ENCODE measurements at regions not wholly inside any gene's neighbourhood (a gene's known extent, or its start where the extent isn't known, plus 50 kb on each side); places are given as distances from the start of the nearest gene placed in this dataset.
A peak's percentile ranks its signal among the peaks of the same experiment; 100 is the strongest.
"Not testable (repeated sequence)": the region's sequence is repeated elsewhere in the genome, so short reads cannot be mapped to it uniquely, and the experiment has no call there.

DNA sequence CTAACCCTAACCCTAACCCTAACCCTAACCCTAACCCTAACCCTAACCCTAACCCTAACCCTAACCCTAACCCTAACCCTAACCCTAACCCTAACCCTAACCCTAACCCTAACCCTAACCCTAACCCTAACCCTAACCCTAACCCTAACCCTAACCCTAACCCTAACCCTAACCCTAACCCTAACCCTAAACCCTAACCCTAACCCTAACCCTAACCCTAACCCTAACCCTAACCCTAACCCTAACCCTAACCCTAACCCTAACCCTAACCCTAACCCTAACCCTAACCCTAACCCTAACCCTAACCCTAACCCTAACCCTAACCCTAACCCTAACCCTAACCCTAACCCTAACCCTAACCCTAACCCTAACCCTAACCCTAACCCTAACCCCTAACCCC is 80.6 kb upstream of the PLEKHG4B start:
- not testable (repeated sequence) for H3K4me1 ChIP-seq (ENCODE audit: control insufficient read depth in 5 of 5, insufficient read depth in 5 of 5, low read length in 5 of 5); H3K9me3 ChIP-seq (ENCODE audit: control insufficient read depth in 4 of 4, insufficient read depth in 3 of 4, low read length in 3 of 4); H3K27ac ChIP-seq (ENCODE audit: low read depth in 1 of 2, low read length in 1 of 2); H3K4me3 ChIP-seq; H3K27me3 ChIP-seq (ENCODE audit: control insufficient read depth in 3 of 3, insufficient read depth in 3 of 3, low read length in 2 of 3); H3K36me3 ChIP-seq (ENCODE audit: control insufficient read depth in 4 of 4, insufficient read depth in 4 of 4, low read length in 4 of 4); ATAC-seq (ENCODE audit: insufficient read depth, low FRiP score); DNase-seq; H3K9ac ChIP-seq (ENCODE audit: insufficient read depth in 1 of 2, low read length in 2 of 2)

- DNase-seq (peak in 2 of 3 donors; percentile 36 to 48), ATAC-seq (ENCODE audit: insufficient read depth, low FRiP score) (no peak)
- Histone ChIP-seq H3K36me3 (ENCODE audit: control insufficient read depth in 4 of 4, insufficient read depth in 4 of 4, low read length in 4 of 4) (no peaks in the 10 kb centered on the region), H3K27ac (ENCODE audit: low read depth in 1 of 2, low read length in 1 of 2) (no peak overlapping the region), H3K9ac (ENCODE audit: insufficient read depth in 1 of 2, low read length in 2 of 2) (no peak overlapping the region), H3K4me1 (ENCODE audit: control insufficient read depth in 5 of 5, insufficient read depth in 5 of 5, low read length in 5 of 5) (no peaks in the 10 kb centered on the region), H3K4me3 (no peak overlapping the region), H3K9me3 (ENCODE audit: control insufficient read depth in 4 of 4, insufficient read depth in 3 of 4, low read length in 3 of 4) (no peaks in the 10 kb centered on the region), H3K27me3 (ENCODE audit: control insufficient read depth in 3 of 3, insufficient read depth in 3 of 3, low read length in 2 of 3) (no peaks in the 10 kb centered on the region)
- WGBS, 2 donors = 80 to 92% methylated on average over 9 to 12 of the region's 12 CpGs
- TF ChIP-seq CTCF (IDR thresholded peaks at IDR 0.05; ENCODE audit: control extremely low read depth, extremely low read depth) = no peak
These were observed 80.1 kb upstream of the PLEKHG4B start for GRCh38 chr5:11898-12297.

- ATAC-seq (ENCODE audit: insufficient read depth, low FRiP score) = no peak
- WGBS, 2 donors = 71 to 75% methylated on average over 6 to 7 of the region's 7 CpGs
- H3K9ac ChIP-seq (ENCODE audit: insufficient read depth in 1 of 2, low read length in 2 of 2) = no peak overlapping the region
- no peak overlapping the region for H3K4me3 ChIP-seq
- H3K9me3 ChIP-seq (ENCODE audit: control insufficient read depth in 4 of 4, insufficient read depth in 3 of 4, low read length in 3 of 4) = no peaks in the 10 kb centered on the region
- H3K4me1 ChIP-seq (ENCODE audit: control insufficient read depth in 5 of 5, insufficient read depth in 5 of 5, low read length in 5 of 5) = no peaks in the 10 kb centered on the region
- no peak for DNase-seq
- no peak for TF ChIP-seq CTCF (IDR thresholded peaks at IDR 0.05; ENCODE audit: control extremely low read depth, extremely low read depth)
- H3K36me3 ChIP-seq (ENCODE audit: control insufficient read depth in 4 of 4, insufficient read depth in 4 of 4, low read length in 4 of 4) = no peaks in the 10 kb centered on the region
- no peak overlapping the region for H3K27ac ChIP-seq (ENCODE audit: low read depth in 1 of 2, low read length in 1 of 2)
- H3K27me3 ChIP-seq (ENCODE audit: control insufficient read depth in 3 of 3, insufficient read depth in 3 of 3, low read length in 2 of 3) = no peaks in the 10 kb centered on the region
These were observed 78.7 kb upstream of the PLEKHG4B start for GRCh38 chr5:13234-13633.

- WGBS, 2 donors = 69 to 74% methylated on average over 2 of the region's 2 CpGs
- not testable (repeated sequence) for DNase-seq; H3K4me3 ChIP-seq; H3K9me3 ChIP-seq (ENCODE audit: control insufficient read depth in 4 of 4, insufficient read depth in 3 of 4, low read length in 3 of 4); ATAC-seq (ENCODE audit: insufficient read depth, low FRiP score); H3K27ac ChIP-seq (ENCODE audit: low read depth in 1 of 2, low read length in 1 of 2); H3K27me3 ChIP-seq (ENCODE audit: control insufficient read depth in 3 of 3, insufficient read depth in 3 of 3, low read length in 2 of 3); H3K9ac ChIP-seq (ENCODE audit: insufficient read depth in 1 of 2, low read length in 2 of 2); H3K36me3 ChIP-seq (ENCODE audit: control insufficient read depth in 4 of 4, insufficient read depth in 4 of 4, low read length in 4 of 4); H3K4me1 ChIP-seq (ENCODE audit: control insufficient read depth in 5 of 5, insufficient read depth in 5 of 5, low read length in 5 of 5)
These were observed 77.3 kb upstream of the PLEKHG4B start for GRCh38 chr5:14676-15075.

DNA sequence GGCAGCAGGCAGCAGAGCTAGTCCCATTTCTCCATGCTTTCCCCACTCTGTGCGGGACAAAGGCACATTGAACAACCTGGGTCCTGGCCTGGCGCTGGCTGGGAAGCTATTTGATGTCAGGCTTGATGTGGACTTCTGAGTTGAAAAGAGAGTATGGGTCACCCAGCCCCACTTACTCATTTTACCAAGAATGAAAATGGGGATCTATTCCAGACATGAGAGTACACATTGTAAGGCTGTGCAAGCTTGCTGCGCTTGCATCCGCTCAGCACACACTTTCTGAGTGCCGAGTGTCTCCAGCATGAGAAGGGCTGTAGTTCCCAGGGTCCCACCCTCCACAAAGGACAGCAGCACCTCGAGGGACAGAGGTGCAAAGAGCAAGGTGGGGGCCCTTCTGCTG is 71.7 kb upstream of the PLEKHG4B start:
- H3K36me3 ChIP-seq (ENCODE audit: control insufficient read depth in 4 of 4, insufficient read depth in 4 of 4, low read length in 4 of 4); ATAC-seq (ENCODE audit: insufficient read depth, low FRiP score): not testable (repeated sequence)
- 76 to 81% methylated on average over 6 of the region's 6 CpGs for WGBS, 2 donors

More for the DNA sequence above, 71.7 kb upstream of the PLEKHG4B start:
- not testable (repeated sequence) for H3K4me3 ChIP-seq; H3K27ac ChIP-seq (ENCODE audit: low read depth in 1 of 2, low read length in 1 of 2); DNase-seq; H3K27me3 ChIP-seq (ENCODE audit: control insufficient read depth in 3 of 3, insufficient read depth in 3 of 3, low read length in 2 of 3); H3K9me3 ChIP-seq (ENCODE audit: control insufficient read depth in 4 of 4, insufficient read depth in 3 of 4, low read length in 3 of 4); H3K9ac ChIP-seq (ENCODE audit: insufficient read depth in 1 of 2, low read length in 2 of 2); H3K4me1 ChIP-seq (ENCODE audit: control insufficient read depth in 5 of 5, insufficient read depth in 5 of 5, low read length in 5 of 5)
